Small intestine (tissue), 7 donors: ENCODE measurements at regions not wholly inside any gene's neighbourhood (a gene's known extent, or its start where the extent isn't known, plus 50 kb on each side); places are given as distances from the start of the nearest gene placed in this dataset.

Experiments
- DNase-seq, 2 donors: peaks; one replicate each; pipeline versions ENCODE4 v3.0.0 to v3.0.0-alpha.2; 2013
- FAIRE-seq: peaks from 2 replicates; lab custom pipeline; 2012; peaks lifted over from hg19 to GRCh38; lab: Jason Lieb, UNC
- H3K27ac ChIP-seq, 3 donors: one replicate each; pipeline ENCODE4 v1.5.1; 2013; ENCODE audit warnings: low read length in 2 of 3, mild to moderate bottlenecking in 2 of 3, control low read depth in 1 of 3, inconsistent platforms in 1 of 3, low read depth in 1 of 3, moderate library complexity in 1 of 3
- H3K27me3 ChIP-seq, 3 donors: one replicate each; pipeline ENCODE4 v1.6.1; 2013; ENCODE audit warnings: low read length in 3 of 3, inconsistent platforms in 1 of 3; ENCODE audit not compliant: control insufficient read depth in 3 of 3, insufficient read depth in 3 of 3
- H3K36me3 ChIP-seq, 3 donors: one replicate each; pipeline ENCODE4 v1.6.1; 2013; ENCODE audit warnings: low read length in 3 of 3, inconsistent platforms in 1 of 3, low read depth in 1 of 3, mild to moderate bottlenecking in 1 of 3, moderate library complexity in 1 of 3; ENCODE audit not compliant: control insufficient read depth in 3 of 3, insufficient read depth in 2 of 3
- H3K4me1 ChIP-seq, 3 donors: one replicate each; pipeline ENCODE4 v1.6.1; 2013; ENCODE audit warnings: low read length in 2 of 3, inconsistent platforms in 1 of 3, low read depth in 1 of 3, mild to moderate bottlenecking in 1 of 3, moderate library complexity in 1 of 3; ENCODE audit not compliant: control insufficient read depth in 3 of 3, insufficient read depth in 2 of 3
- H3K4me3 ChIP-seq, 3 donors: one replicate each; pipeline ENCODE4 v1.5.1; 2013; ENCODE audit warnings: low read length in 3 of 3, control low read depth in 1 of 3, inconsistent platforms in 1 of 3, low read depth in 1 of 3, mild to moderate bottlenecking in 1 of 3, moderate library complexity in 1 of 3
- H3K9me3 ChIP-seq, 2 donors: one replicate each; pipeline ENCODE4 v1.6.1; 2013; ENCODE audit warnings: low read depth in 1 of 2, low read length in 1 of 2; ENCODE audit not compliant: control insufficient read depth in 2 of 2, insufficient read depth in 1 of 2
- WGBS, 3 donors: extraction: QIAGEN DNeasy Blood & Tissue Kit; methylation state at CpG; one replicate each; pipeline ENCODE4 v1.1.7; 2013; 5-methylcytosine and 5-hydroxymethylcytosine counted together
- donor health status: healthy with polysubstance abuse.
- donor health status: control.
- donor health status: control.
- donor health status: Bipolar disorder and iron deficiency.
- donor health status: healthy.

DNA sequence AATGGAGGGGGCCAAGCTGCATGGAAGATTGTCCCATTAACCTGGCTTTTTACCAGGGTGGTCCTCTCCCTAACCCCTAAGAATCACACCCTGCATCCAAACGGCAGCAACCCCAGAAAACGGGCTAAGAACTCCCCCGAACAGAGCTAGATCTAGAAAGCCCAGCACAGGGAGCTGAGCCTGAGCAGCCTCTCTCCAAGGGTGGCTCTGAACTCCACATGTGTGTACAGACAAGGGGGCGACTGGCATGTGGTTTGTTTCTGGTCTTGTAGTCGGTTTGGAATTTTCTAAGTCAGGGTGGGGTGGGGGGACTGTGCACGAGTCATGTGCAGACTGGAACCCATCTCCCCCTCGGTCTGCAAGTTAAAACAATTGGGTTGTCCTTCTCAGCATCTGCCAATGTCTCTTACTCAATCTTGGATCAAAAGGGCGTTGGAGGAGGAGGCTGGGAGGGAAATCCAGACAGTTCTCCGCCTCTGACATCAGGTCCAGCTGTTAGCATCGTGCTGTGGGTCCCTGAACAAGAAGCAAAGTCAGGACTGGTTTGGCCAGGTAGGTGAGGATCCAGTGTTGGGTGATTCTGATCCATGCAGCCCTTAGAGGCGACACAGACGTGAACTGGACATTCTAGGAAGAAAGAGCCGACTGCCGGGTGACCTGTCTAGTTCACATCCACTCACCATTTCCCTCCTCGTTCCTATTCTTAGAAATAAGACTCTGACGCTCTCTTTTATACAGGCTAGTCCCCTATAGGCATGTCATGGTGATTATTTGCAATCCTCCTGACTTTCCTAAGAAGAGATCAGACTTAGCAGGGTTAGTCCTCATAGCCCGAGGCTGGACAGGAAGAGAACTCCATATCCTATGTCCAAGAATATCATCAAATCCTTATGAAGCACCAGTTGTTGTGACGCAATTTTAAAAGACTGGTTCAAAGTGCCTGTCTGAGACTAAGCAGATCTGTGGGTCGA is 381.8 kb downstream of the SOX9 start:
- peaks cover 0 to 3% of the 10 kb centered on the region in 2 donors for H3K9me3 ChIP-seq
- WGBS, 3 donors, result 34 to 42% (median 39%) methylated on average over 19 of the region's 19 CpGs
- H3K4me3 ChIP-seq, result no peak overlapping the region
- H3K36me3 ChIP-seq, result peaks cover 0 to 2% (median 0%) of the 10 kb centered on the region in 3 donors
- H3K4me1 ChIP-seq, result peaks cover 0 to 17% (median 0%) of the 10 kb centered on the region in 3 donors
- H3K27me3 ChIP-seq, result no peaks in the 10 kb centered on the region
- DNase-seq (peak; percentile 38 to 49), FAIRE-seq (no peak)
- H3K27ac ChIP-seq, result peak overlapping the region; percentile 8 to 35 (median 17)

GRCh38 chr17:72503556-72503955 is 382.7 kb downstream of the SOX9 start:
- Histone ChIP-seq H3K4me1 (peaks cover 0 to 17% (median 2%) of the 10 kb centered on the region in 3 donors), H3K27ac (no peak overlapping the region)
- no peak for FAIRE-seq

DNA sequence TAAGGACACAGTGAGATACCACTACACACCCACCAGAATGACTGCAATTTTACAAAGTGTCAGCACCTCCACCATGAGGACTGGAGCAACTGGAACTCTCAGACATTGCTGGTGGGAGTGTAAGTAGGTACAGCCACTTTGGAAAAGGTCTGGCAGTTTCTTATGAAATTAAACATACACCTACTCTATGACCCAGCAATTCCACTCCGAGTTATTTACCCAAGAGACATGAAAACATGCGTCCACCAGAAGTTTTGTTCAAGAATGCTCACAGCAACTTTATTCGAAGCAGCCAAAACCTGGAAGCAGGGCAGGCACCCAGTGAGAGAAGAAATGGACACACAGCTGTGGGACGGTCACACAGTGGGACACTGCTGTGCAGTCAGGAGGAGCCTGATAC is 384.0 kb downstream of the SOX9 start:
- DNase-seq (no peak), FAIRE-seq (no peak)
- Histone ChIP-seq H3K9me3 (peaks cover 0 to 3% of the 10 kb centered on the region in 2 donors), H3K4me1 (peaks cover 0 to 17% (median 2%) of the 10 kb centered on the region in 3 donors), H3K27ac (no peak overlapping the region), H3K27me3 (no peaks in the 10 kb centered on the region), H3K4me3 (no peak overlapping the region), H3K36me3 (peaks cover 0 to 2% (median 0%) of the 10 kb centered on the region in 3 donors)
- WGBS, 3 donors, result 89 to 94% (median 91%) methylated on average over 4 of the region's 4 CpGs

More at GRCh38 chr17:72503556-72503955, 382.7 kb downstream of the SOX9 start:
- peaks cover 0 to 2% (median 0%) of the 10 kb centered on the region in 3 donors for H3K36me3 ChIP-seq
- no peak for DNase-seq
- H3K27me3 ChIP-seq, result no peaks in the 10 kb centered on the region
- no peak overlapping the region for H3K4me3 ChIP-seq
- H3K9me3 ChIP-seq, result peaks cover 0 to 3% of the 10 kb centered on the region in 2 donors
- WGBS, 3 donors, result 87 to 91% (median 89%) methylated on average over 6 of the region's 6 CpGs

- DNase-seq (no peak), FAIRE-seq (no peak)
- 83 to 89% (median 84%) methylated on average over 12 of the region's 12 CpGs for WGBS, 3 donors
- Histone ChIP-seq H3K27ac (no peak overlapping the region), H3K4me1 (peaks cover 0 to 24% (median 2%) of the 10 kb centered on the region in 3 donors), H3K4me3 (no peak overlapping the region), H3K9me3 (peaks cover 0 to 3% of the 10 kb centered on the region in 2 donors), H3K27me3 (no peaks in the 10 kb centered on the region), H3K36me3 (peaks cover 0 to 2% (median 0%) of the 10 kb centered on the region in 3 donors)
Measured at GRCh38 chr17:72506773-72507172, 386.0 kb downstream of the SOX9 start.

DNA sequence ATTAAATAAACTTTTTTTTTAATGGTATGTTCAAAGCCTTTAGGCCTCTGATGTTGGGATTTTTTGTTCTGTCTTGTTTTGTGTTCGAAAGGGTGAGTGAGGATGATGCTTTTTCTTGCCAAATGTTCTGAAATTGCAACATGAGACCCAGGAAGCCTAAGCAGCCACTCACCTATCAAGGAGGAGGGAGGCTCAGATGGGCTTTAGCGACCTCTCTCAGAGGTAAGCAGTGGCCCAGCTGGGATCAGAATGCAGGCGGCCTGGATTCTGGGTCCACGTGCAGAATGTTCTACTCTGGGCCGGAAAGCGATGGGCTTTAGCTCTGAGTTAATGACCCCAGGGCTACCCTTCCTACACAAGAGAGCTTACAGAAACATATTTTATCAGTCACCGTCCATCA is 386.6 kb downstream of the SOX9 start:
- peaks cover 0 to 2% (median 0%) of the 10 kb centered on the region in 3 donors for H3K36me3 ChIP-seq
- H3K9me3 ChIP-seq, result peaks cover 0 to 3% of the 10 kb centered on the region in 2 donors
- no peak overlapping the region for H3K4me3 ChIP-seq
- peaks cover 0 to 23% (median 2%) of the 10 kb centered on the region in 3 donors for H3K4me1 ChIP-seq
- H3K27ac ChIP-seq, result no peak overlapping the region
- DNase-seq, result no peak
- H3K27me3 ChIP-seq, result no peaks in the 10 kb centered on the region
- 86 to 94% (median 87%) methylated on average over 7 of the region's 7 CpGs for WGBS, 3 donors
- FAIRE-seq, result no peak

- H3K4me1 ChIP-seq, result peaks cover 0 to 37% (median 2%) of the 10 kb centered on the region in 3 donors
- H3K27ac ChIP-seq, result peak overlapping the region in 1 of 3 donors; percentile 42
- H3K9me3 ChIP-seq, result no peaks in the 10 kb centered on the region
- 65 to 77% (median 69%) methylated on average over 3 of the region's 3 CpGs for WGBS, 3 donors
- H3K27me3 ChIP-seq, result no peaks in the 10 kb centered on the region
- FAIRE-seq (no peak), DNase-seq (peak; percentile 49 to 69)
- no peak overlapping the region for H3K4me3 ChIP-seq
- H3K36me3 ChIP-seq, result peaks cover 0 to 2% (median 0%) of the 10 kb centered on the region in 3 donors
Measured at GRCh38 chr17:72510351-72511016, 389.7 kb downstream of the SOX9 start.

- peaks cover 0 to 2% (median 0%) of the 10 kb centered on the region in 3 donors for H3K36me3 ChIP-seq
- H3K9me3 ChIP-seq, result no peaks in the 10 kb centered on the region
- no peak overlapping the region for H3K4me3 ChIP-seq
- H3K4me1 ChIP-seq, result peaks cover 0 to 39% (median 2%) of the 10 kb centered on the region in 3 donors
- DNase-seq (no peak), FAIRE-seq (no peak)
- no peaks in the 10 kb centered on the region for H3K27me3 ChIP-seq
- peak overlapping the region in 1 of 3 donors; percentile 44 for H3K27ac ChIP-seq
- WGBS, 3 donors, result 47 to 74% (median 54%) methylated on average over 7 of the region's 7 CpGs
Measured at GRCh38 chr17:72511242-72511641, 390.4 kb downstream of the SOX9 start.

GRCh38 chr17:72511874-72512273 is 391.1 kb downstream of the SOX9 start:
- FAIRE-seq (no peak), DNase-seq (peak; percentile 68 to 69)
- H3K4me1 ChIP-seq, result peaks cover 0 to 44% (median 2%) of the 10 kb centered on the region in 3 donors
- no peaks in the 10 kb centered on the region for H3K27me3 ChIP-seq
- 7 to 51% (median 25%) methylated on average over 3 of the region's 3 CpGs for WGBS, 3 donors
- no peak overlapping the region for H3K4me3 ChIP-seq
- peak overlapping the region in 1 of 3 donors; percentile 44 for H3K27ac ChIP-seq
- H3K9me3 ChIP-seq, result no peaks in the 10 kb centered on the region
- H3K36me3 ChIP-seq, result peaks cover 0 to 2% (median 0%) of the 10 kb centered on the region in 3 donors
